ENCODE measurements at regions not wholly inside any gene's neighbourhood (a gene's known extent, or its start where the extent isn't known, plus 50 kb on each side); places are given as distances from the start of the nearest gene placed in this dataset.
A peak's percentile ranks its signal among the peaks of the same experiment; 100 is the strongest.

GRCh38 chr6:145396499-145396898 lies 338.8 kb downstream of the EPM2A start:
- Histone ChIP-seq H3K4me1 (no peaks in the 10 kb centered on the region), H3K4me3 (no peak overlapping the region), H3K9me3 (no peaks in the 10 kb centered on the region), H3K27ac (no peak overlapping the region), H3K36me3 (no peaks in the 10 kb centered on the region), H3K27me3 (no peaks in the 10 kb centered on the region)
- no peak for TF ChIP-seq CTCF (IDR thresholded peaks at IDR 0.05)
- no peak for ATAC-seq
- intact Hi-C loops (cut with DNase I) = no loop called here
- no peak for DNase-seq

- ATAC-seq (no peak), DNase-seq (no peak)
- no peak overlapping the region for H3K27ac ChIP-seq
- no peaks in the 10 kb centered on the region for H3K27me3 ChIP-seq
- H3K4me1 ChIP-seq = no peaks in the 10 kb centered on the region
- no peaks in the 10 kb centered on the region for H3K36me3 ChIP-seq
- H3K9me3 ChIP-seq = no peaks in the 10 kb centered on the region
- TF ChIP-seq CTCF (IDR thresholded peaks at IDR 0.05) = no peak
- intact Hi-C loops (cut with DNase I) = no loop called here
- H3K4me3 ChIP-seq = no peak overlapping the region
Measured at GRCh38 chr6:145400508-145400907, 334.8 kb downstream of the EPM2A start.

GRCh38 chr6:145405006-145405551 lies 330.2 kb downstream of the EPM2A start:
- no peak for ATAC-seq
- intact Hi-C loops (cut with DNase I) = no loop called here
- TF ChIP-seq CTCF (IDR thresholded peaks at IDR 0.05) = no peak
- no peaks in the 10 kb centered on the region for H3K4me1 ChIP-seq
- H3K27me3 ChIP-seq = no peaks in the 10 kb centered on the region
- no peaks in the 10 kb centered on the region for H3K36me3 ChIP-seq
- DNase-seq = no peak
- no peaks in the 10 kb centered on the region for H3K9me3 ChIP-seq
- no peak overlapping the region for H3K4me3 ChIP-seq
- no peak overlapping the region for H3K27ac ChIP-seq

GRCh38 chr6:145406783-145407182 lies 328.5 kb downstream of the EPM2A start:
- no peak for TF ChIP-seq CTCF (IDR thresholded peaks at IDR 0.05)
- DNase-seq (no peak), ATAC-seq (peak; percentile 69)
- no peak overlapping the region for H3K4me3 ChIP-seq
- intact Hi-C loops (cut with DNase I) = no loop called here
- H3K27me3 ChIP-seq = no peaks in the 10 kb centered on the region
- no peaks in the 10 kb centered on the region for H3K9me3 ChIP-seq
- H3K27ac ChIP-seq = no peak overlapping the region
- H3K4me1 ChIP-seq = no peaks in the 10 kb centered on the region
- H3K36me3 ChIP-seq = no peaks in the 10 kb centered on the region

- no peaks in the 10 kb centered on the region for H3K27me3 ChIP-seq
- no peaks in the 10 kb centered on the region for H3K36me3 ChIP-seq
- no peaks in the 10 kb centered on the region for H3K4me1 ChIP-seq
- H3K27ac ChIP-seq = no peak overlapping the region
- H3K4me3 ChIP-seq = no peak overlapping the region
- DNase-seq (no peak), ATAC-seq (no peak)
- no peaks in the 10 kb centered on the region for H3K9me3 ChIP-seq
- intact Hi-C loops (cut with DNase I) = no loop called here
- no peak for TF ChIP-seq CTCF (IDR thresholded peaks at IDR 0.05)
Measured at GRCh38 chr6:145415616-145416015, 319.7 kb downstream of the EPM2A start.
